GM23338 (cell line): ENCODE measurements at regions not wholly inside any gene's neighbourhood (a gene's known extent, or its start where the extent isn't known, plus 50 kb on each side); places are given as distances from the start of the nearest gene placed in this dataset.

ENCODE experiments used
- CTCF ChIP-seq, 2 experiments: fragments of 200-600 bp in 1 of 2; sonication (generic) in 1 of 2; conservative IDR thresholded peaks; 2 replicates each; pipeline versions ENCODE4 v1.5.1 to v1.6.1; 2016 to 2017; ENCODE audit warnings: antibody characterized with exemption in 2 of 2, low read depth in 2 of 2, mild to moderate bottlenecking in 2 of 2, moderate library complexity in 1 of 2
- EZH2 ChIP-seq: fragments of 200-600 bp; sonication (generic); IDR thresholded peaks from one replicate; pipeline ENCODE4 v1.8.0; 2017; ENCODE audit warnings: antibody characterized with exemption, mild to moderate bottlenecking, low read depth; ENCODE audit not compliant: unreplicated experiment
- NANOG ChIP-seq: IDR thresholded peaks from 2 replicates; pipeline ENCODE4 v1.6.1; 2016; ENCODE audit warnings: antibody characterized with exemption, borderline replicate concordance
- POLR2AphosphoS5 ChIP-seq: IDR thresholded peaks from 2 replicates; pipeline ENCODE4 v1.6.1; 2016; ENCODE audit warnings: antibody characterized with exemption, low read depth
- ZNF331 ChIP-seq: fragments of 250-450 bp; sonication (Bioruptor Pico); IDR thresholded peaks from 2 replicates; pipeline ENCODE4 v1.5.0; 2020; ENCODE audit warnings: low read depth, mild to moderate bottlenecking, moderate library complexity

- no peak for TF ChIP-seq CTCF (conservative IDR thresholded peaks at IDR 0.05; ENCODE audit: low read depth in 2 of 2)
- no peak for TF ChIP-seq ZNF331
- no peak for TF ChIP-seq POLR2AphosphoS5
- no peak for TF ChIP-seq NANOG
- no peak for TF ChIP-seq EZH2
Measured at GRCh38 chr3:181974198-181974597, 262.5 kb downstream of the SOX2 start.
